H1 (cell line): ENCODE measurements at regions not wholly inside any gene's neighbourhood (a gene's known extent, or its start where the extent isn't known, plus 50 kb on each side); places are given as distances from the start of the nearest gene placed in this dataset.

ENCODE experiments used
- CTCF ChIA-PET: fragments of 300-600 bp; sonication (Branson Sonifier 250); formaldehyde crosslinking; loops from one replicate; lab custom pipeline; 2021; ENCODE audit not compliant: partially characterized antibody; lab: Charles Lee
- POLR2A ChIA-PET: fragments of 300-600 bp; sonication (Branson Sonifier 250); formaldehyde crosslinking; loops from one replicate; lab custom pipeline; 2021; ENCODE audit warnings: inconsistent platforms; ENCODE audit not compliant: partially characterized antibody; lab: Charles Lee
- DNase-seq, 2 experiments: peaks; one replicate each; pipeline versions ENCODE4 v3.0.0 to v3.0.0-alpha.2; 2010 to 2022; ENCODE audit warnings: low spot score in 2 of 2, low read depth in 1 of 2, mixed read lengths in 1 of 2
- FAIRE-seq: peaks from 2 replicates; lab custom pipeline; 2011; peaks lifted over from hg19 to GRCh38; lab: Jason Lieb, UNC
- H2AFZ ChIP-seq: 2 replicates; pipeline ENCODE4 v1.8.1; 2012; ENCODE audit warnings: low read length, inconsistent platforms
- H2AK5ac ChIP-seq: 2 replicates; pipeline ENCODE4 v1.6.1; 2013; ENCODE audit warnings: low read depth, low read length
- H2BK120ac ChIP-seq: replicated peaks from 2 replicates; pipeline ENCODE3; 2013; ENCODE audit warnings: low read depth, low read length, inconsistent platforms
- H2BK12ac ChIP-seq: 2 replicates; pipeline ENCODE4 v1.6.1; 2013; ENCODE audit warnings: low read depth, low read length
- H2BK15ac ChIP-seq: 2 replicates; pipeline ENCODE4 v1.6.1; 2013; ENCODE audit warnings: low read length
- H2BK20ac ChIP-seq: 2 replicates; pipeline ENCODE4 v1.6.1; 2013; ENCODE audit warnings: low read length
- H2BK5ac ChIP-seq: 2 replicates; pipeline ENCODE4 v1.6.1; 2013; ENCODE audit warnings: low read depth, low read length
- H3K14ac ChIP-seq: 2 replicates; pipeline ENCODE4 v1.6.1; 2013; ENCODE audit warnings: inconsistent platforms; ENCODE audit not compliant: insufficient read length
- H3K18ac ChIP-seq: 2 replicates; pipeline ENCODE4 v1.6.1; 2013; ENCODE audit warnings: low read length; ENCODE audit errors: extremely low read depth
- H3K23ac ChIP-seq: 2 replicates; pipeline ENCODE4 v1.6.1; 2013; ENCODE audit warnings: inconsistent platforms; ENCODE audit not compliant: insufficient read length
- H3K23me2 ChIP-seq: 2 replicates; pipeline ENCODE4 v1.6.1; 2013; ENCODE audit warnings: low read depth, low read length
- H3K27ac ChIP-seq: 2 replicates; pipeline ENCODE4 v1.6.1; 2011; ENCODE audit warnings: low read depth, low read length, inconsistent platforms
- H3K27me3 ChIP-seq, 4 experiments: replicated peaks in 1 of 4; 1 replicate in 1 of 4; 2 replicates in 3 of 4; pipeline versions ENCODE4 v1.6.1 to v1.8.1; 2011 to 2013; ENCODE audit warnings: low read length in 3 of 4, mild to moderate bottlenecking in 3 of 4, inconsistent platforms in 2 of 4, mixed read lengths in 2 of 4, moderate library complexity in 1 of 4; ENCODE audit not compliant: control insufficient read depth in 3 of 4, insufficient read depth in 3 of 4; ENCODE audit errors: extremely low read depth in 1 of 4
- H3K36me3 ChIP-seq, 4 experiments: 2 replicates each; pipeline versions ENCODE4 v1.6.1 to v1.8.1; 2011 to 2013; ENCODE audit warnings: mild to moderate bottlenecking in 4 of 4, low read length in 3 of 4, moderate library complexity in 2 of 4, control low read depth in 1 of 4, inconsistent platforms in 1 of 4; ENCODE audit not compliant: insufficient read depth in 4 of 4, control insufficient read depth in 2 of 4
- H3K4ac ChIP-seq: replicated peaks from 2 replicates; pipeline ENCODE3; 2013; ENCODE audit warnings: low read length, low read depth, mixed read lengths, inconsistent platforms; ENCODE audit not compliant: insufficient read length
- H3K4me1 ChIP-seq, 4 experiments: replicated peaks in 1 of 4; 1 replicate in 1 of 4; 2 replicates in 3 of 4; pipeline versions ENCODE4 v1.6.1 to v1.8.1; 2011 to 2013; ENCODE audit warnings: low read length in 3 of 4, inconsistent platforms in 2 of 4, mixed read lengths in 1 of 4; ENCODE audit not compliant: insufficient read depth in 4 of 4, control insufficient read depth in 3 of 4
- H3K4me2 ChIP-seq, 2 experiments: 2 replicates each; pipeline versions ENCODE4 v1.6.1 to v1.8.1; 2011 to 2013; ENCODE audit warnings: low read depth in 2 of 2, low read length in 2 of 2, control low read depth in 1 of 2, inconsistent platforms in 1 of 2, mild to moderate bottlenecking in 1 of 2; ENCODE audit not compliant: insufficient read depth in 1 of 2
- H3K4me3 ChIP-seq, 4 experiments: fragments of 200-600, 300-600 bp in 1 of 4; sonication (generic), shearing (Covaris generic), sonication (Bioruptor Twin) in 1 of 4; 2 replicates each; pipeline versions ENCODE4 v1.5.1 to v1.8.1; 2011 to 2016; ENCODE audit warnings: low read length in 4 of 4, low read depth in 3 of 4, control low read depth in 2 of 4, inconsistent platforms in 2 of 4, mild to moderate bottlenecking in 2 of 4, mixed read lengths in 1 of 4, moderate library complexity in 1 of 4; ENCODE audit not compliant: insufficient read depth in 2 of 4; ENCODE audit errors: extremely low read depth in 1 of 4
- H3K56ac ChIP-seq: replicated peaks from 2 replicates; pipeline ENCODE3; 2013; ENCODE audit warnings: low read depth, mild to moderate bottlenecking, mixed read lengths, low read length, inconsistent platforms; ENCODE audit not compliant: insufficient read length
- H3K79me1 ChIP-seq: 2 replicates; pipeline ENCODE4 v1.6.1; 2013; ENCODE audit warnings: low read depth, low read length, control low read depth
- H3K79me2 ChIP-seq, 2 experiments: 2 replicates each; pipeline versions ENCODE4 v1.6.1 to v1.8.1; 2012 to 2013; ENCODE audit warnings: low read length in 2 of 2, mild to moderate bottlenecking in 2 of 2, inconsistent platforms in 1 of 2; ENCODE audit not compliant: insufficient read depth in 2 of 2, control insufficient read depth in 1 of 2
- H3K9ac ChIP-seq, 4 experiments: replicated peaks in 1 of 4; 1 replicate in 1 of 4; 2 replicates in 3 of 4; pipeline versions ENCODE4 v1.6.1 to v1.8.1; 2011 to 2013; ENCODE audit warnings: low read depth in 3 of 4, low read length in 3 of 4, control low read depth in 2 of 4, mild to moderate bottlenecking in 2 of 4, moderate library complexity in 2 of 4, inconsistent platforms in 1 of 4; ENCODE audit errors: extremely low read depth in 1 of 4
- H3K9me3 ChIP-seq, 2 experiments: 2 replicates each; pipeline versions ENCODE4 v1.6.1 to v1.8.1; 2012 to 2013; ENCODE audit warnings: mild to moderate bottlenecking in 2 of 2, moderate library complexity in 2 of 2, control low read depth in 1 of 2, inconsistent platforms in 1 of 2, low read depth in 1 of 2, low read length in 1 of 2, mixed read lengths in 1 of 2; ENCODE audit not compliant: insufficient read depth in 2 of 2
- H4K20me1 ChIP-seq, 2 experiments: replicated peaks in 1 of 2; 2 replicates each; pipeline versions ENCODE3 to v1.8.1; 2011 to 2013; ENCODE audit warnings: inconsistent platforms in 2 of 2, low read length in 2 of 2, mild to moderate bottlenecking in 1 of 2; ENCODE audit not compliant: insufficient read depth in 2 of 2, control insufficient read depth in 1 of 2
- H4K5ac ChIP-seq: 2 replicates; pipeline ENCODE4 v1.6.1; 2013; ENCODE audit warnings: low read length, low read depth, mixed read lengths, inconsistent platforms; ENCODE audit not compliant: insufficient read length
- H4K8ac ChIP-seq: 2 replicates; pipeline ENCODE4 v1.8.0; 2013; ENCODE audit warnings: mild to moderate bottlenecking, moderate library complexity, low read length, inconsistent platforms; ENCODE audit not compliant: insufficient read depth; ENCODE audit errors: extremely low read depth
- H4K91ac ChIP-seq: replicated peaks from 2 replicates; pipeline ENCODE3; 2013; ENCODE audit warnings: low read length, mixed read lengths, inconsistent platforms; ENCODE audit not compliant: insufficient read length
- CBX5 ChIP-seq: fragments of 300-800, 300-1000 bp; sonication (generic); IDR thresholded peaks from 2 replicates; pipeline ENCODE4 v1.7.1; 2016; ENCODE audit warnings: antibody characterized with exemption, low read length, low read depth
- CBX8 ChIP-seq: fragments of 300-800, 300-1000 bp; sonication (generic); IDR thresholded peaks from 2 replicates; pipeline ENCODE4 v1.7.1; 2016; ENCODE audit warnings: low read depth, low read length, borderline replicate concordance
- EGR1 ChIP-seq: IDR thresholded peaks from 2 replicates; pipeline ENCODE4 v1.6.1; 2011; ENCODE audit warnings: low read depth, low read length, borderline replicate concordance
- RFX5 ChIP-seq: IDR thresholded peaks from 2 replicates; pipeline ENCODE4 v1.6.1; 2011; ENCODE audit warnings: low read depth, low read length, improper control_type of control experiment, borderline replicate concordance
- TAF1 ChIP-seq: IDR thresholded peaks from 2 replicates; pipeline ENCODE4 v1.6.1; 2011; ENCODE audit warnings: mild to moderate bottlenecking, low read depth, low read length
- WGBS, 2 experiments: shearing (Covaris generic) in 1 of 2; methylation state at CpG; one replicate each; pipeline versions ENCODE4 v1.1.6 to v1.1.7; 2013 to 2015; ENCODE audit warnings: low lambda C conversion rate in 2 of 2, mixed read lengths in 2 of 2, inconsistent platforms in 1 of 2, low coverage in 1 of 2, missing lambda C conversion rate in 1 of 2; ENCODE audit not compliant: insufficient replicate concordance in 2 of 2, insufficient coverage in 1 of 2, insufficient read length in 1 of 2; ENCODE audit errors: extremely low coverage in 1 of 2, missing lambda C conversion rate in 1 of 2; 5-methylcytosine and 5-hydroxymethylcytosine counted together
- TF ChIP-seq, protein P1 (sequence below): IDR thresholded peaks from 2 replicates; pipeline ENCODE4 v1.6.1; 2012; ENCODE audit warnings: inconsistent platforms

DNA sequence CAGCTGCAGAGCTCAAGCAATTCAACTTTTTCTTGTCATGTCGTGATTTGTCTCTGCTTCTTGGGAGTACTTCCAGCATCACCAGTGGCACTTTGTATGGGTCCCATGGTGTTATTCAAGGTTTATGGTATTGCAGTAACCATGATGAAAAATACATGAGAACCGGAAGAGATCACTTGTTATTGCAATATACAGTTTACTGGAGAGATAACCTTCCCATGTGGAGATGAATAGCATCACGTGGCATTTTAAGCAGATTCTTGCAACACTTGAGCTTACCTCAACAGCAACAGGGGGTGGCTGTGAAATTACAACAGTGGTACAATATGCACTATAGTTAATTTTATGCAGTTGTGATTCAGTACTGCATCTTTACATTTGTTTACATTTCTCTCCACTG is 97.4 kb downstream of the APOB start:
- Histone ChIP-seq H4K5ac (no peak overlapping the region), H4K20me1 (peaks cover 0 to 2% of the 10 kb centered on the region in 2 experiments), H3K9me3 (no peaks in the 10 kb centered on the region), H3K23me2 (no peaks in the 10 kb centered on the region), H3K4me3 (no peak overlapping the region), H3K79me2 (no peaks in the 10 kb centered on the region), H3K27ac (no peak overlapping the region), H2AK5ac (no peak overlapping the region), H2BK120ac (no peak overlapping the region), H3K4ac (no peak overlapping the region), H3K18ac (no peak overlapping the region), H2BK20ac (no peak overlapping the region), H2BK12ac (no peak overlapping the region), H3K36me3 (no peaks in the 10 kb centered on the region), H3K4me2 (no peak overlapping the region)
- DNase-seq = no peak
- CTCF ChIA-PET = interaction anchor here (0.8 kb wide), 1 partner anchor 268 kb away, joined by 3 read pairs; no protein-coding TSS in a partner anchor
- no peak for TF ChIP-seq CBX5
- no peak for TF ChIP-seq TAF1
- no peak for TF ChIP-seq CBX8
- no peak for TF ChIP-seq RFX5
- no peak for TF ChIP-seq EGR1
- TF ChIP-seq, protein P1, sequence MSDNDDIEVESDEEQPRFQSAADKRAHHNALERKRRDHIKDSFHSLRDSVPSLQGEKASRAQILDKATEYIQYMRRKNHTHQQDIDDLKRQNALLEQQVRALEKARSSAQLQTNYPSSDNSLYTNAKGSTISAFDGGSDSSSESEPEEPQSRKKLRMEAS = no peak
- TF ChIP-seq, all 59 proteins: peak for 0
- POLR2A ChIA-PET = no interaction called here
- Histone ChIP-seq H4K91ac (no peak overlapping the region), H2BK15ac (no peak overlapping the region), H3K9ac (no peak overlapping the region), H4K8ac (no peak overlapping the region), H3K79me1 (no peaks in the 10 kb centered on the region), H3K14ac (no peak overlapping the region), H3K56ac (no peak overlapping the region), H2BK5ac (no peak overlapping the region), H3K27me3 (no peaks in the 10 kb centered on the region), H2AFZ (no peak overlapping the region), H3K23ac (no peak overlapping the region), H3K4me1 (no peaks in the 10 kb centered on the region; a peak in 2 of 7 replicates)
- no peak for FAIRE-seq
- WGBS, 2 experiments = 88% methylated on average over 3 of the region's 3 CpGs; no CpG with 5 or more reads in 1 of the 2 experiments
